MCF 10A (cell line): ENCODE measurements at regions not wholly inside any gene's neighbourhood (a gene's known extent, or its start where the extent isn't known, plus 50 kb on each side); places are given as distances from the start of the nearest gene placed in this dataset.
A peak's percentile ranks its signal among the peaks of the same experiment; 100 is the strongest.

ENCODE experiments used
- BruUV-seq: library from RNA; stranded (reverse); fragments of 400-500 nt; replicated peaks from 2 replicates; lab custom pipeline; 2021; lab: Mats Ljungman, UMichigan
- CTCF ChIA-PET: fragments of 300-600 bp; sonication (Branson Sonifier 250); formaldehyde crosslinking; extraction: SDS; loops from one replicate; lab custom pipeline; 2021; ENCODE audit warnings: antibody characterized with exemption, inconsistent platforms; lab: Yijun Ruan, JAX
- POLR2A ChIA-PET: fragments of 300-600, 350-650 bp; sonication (Branson Sonifier 250); formaldehyde crosslinking; extraction: SDS; loops from one replicate; lab custom pipeline; 2020; ENCODE audit warnings: antibody characterized with exemption, inconsistent platforms; lab: Yijun Ruan, JAX
- DNase-seq: peaks from one replicate; pipeline ENCODE4 v3.0.0-alpha.2; 2018; ENCODE audit not compliant: unreplicated experiment
- H3K27ac Mint-ChIP-seq: one replicate; pipeline ENCODE4 v1.8.0; 2022; ENCODE audit warnings: mild to moderate bottlenecking, low read depth, mixed read lengths; ENCODE audit not compliant: unreplicated experiment
- H3K27me3 Mint-ChIP-seq: one replicate; pipeline ENCODE4 v1.8.0; 2022; ENCODE audit warnings: mixed read lengths; ENCODE audit not compliant: insufficient read depth, unreplicated experiment
- H3K36me3 Mint-ChIP-seq: one replicate; pipeline ENCODE4 v1.8.0; 2022; ENCODE audit warnings: mild to moderate bottlenecking, moderate library complexity, mixed read lengths; ENCODE audit not compliant: insufficient read depth, unreplicated experiment
- H3K4me1 Mint-ChIP-seq: one replicate; pipeline ENCODE4 v1.8.0; 2022; ENCODE audit warnings: mixed read lengths; ENCODE audit not compliant: insufficient read depth, unreplicated experiment
- H3K4me3 Mint-ChIP-seq: one replicate; pipeline ENCODE4 v1.8.0; 2022; ENCODE audit warnings: mild to moderate bottlenecking, moderate library complexity, mixed read lengths; ENCODE audit not compliant: unreplicated experiment
- H3K9me3 Mint-ChIP-seq: one replicate; pipeline ENCODE4 v1.8.0; 2022; ENCODE audit warnings: mixed read lengths; ENCODE audit not compliant: unreplicated experiment
- CTCF ChIP-seq: fragments of 200-600 bp; IDR thresholded peaks from one replicate; pipeline ENCODE4 v1.8.0; 2022; ENCODE audit warnings: antibody characterized with exemption, mild to moderate bottlenecking; ENCODE audit not compliant: unreplicated experiment
- intact Hi-C: fragments of 100-400 bp; cut with micrococcal nuclease; formaldehyde crosslinking; loops from 2 replicates; pipeline ENCODE4 v1.14.1; 2022

GRCh38 chr12:107327651-107328182 lies 234.4 kb upstream of the CRY1 start:
- TF ChIP-seq CTCF = no peak
- Mint-ChIP-seq H3K4me3 (no peak overlapping the region), H3K36me3 (no peaks in the 10 kb centered on the region), H3K27ac (no peak overlapping the region), H3K4me1 (no peaks in the 10 kb centered on the region), H3K9me3 (no peaks in the 10 kb centered on the region), H3K27me3 (no peaks in the 10 kb centered on the region)
- POLR2A ChIA-PET = no interaction called here
- no TSS peak for BruUV-seq
- DNase-seq = no peak
- intact Hi-C loops = no loop called here
- CTCF ChIA-PET = interaction anchor here (1.1 to 1.7 kb wide), 2 partner anchors 9 to 196 kb away, joined by 4 read pairs; no protein-coding TSS in a partner anchor

- intact Hi-C loops = no loop called here
- no TSS peak for BruUV-seq
- CTCF ChIA-PET = interaction anchor here (1.1 to 1.7 kb wide), 2 partner anchors 8 to 196 kb away, joined by 4 read pairs; no protein-coding TSS in a partner anchor
- POLR2A ChIA-PET = interaction anchor here (1.2 kb wide), 1 partner anchor 8 kb away, joined by 3 read pairs; no protein-coding TSS in a partner anchor
- Mint-ChIP-seq H3K36me3 (no peaks in the 10 kb centered on the region), H3K4me3 (no peak overlapping the region), H3K27me3 (no peaks in the 10 kb centered on the region), H3K4me1 (no peaks in the 10 kb centered on the region), H3K27ac (no peak overlapping the region), H3K9me3 (no peaks in the 10 kb centered on the region)
- TF ChIP-seq CTCF = no peak
- DNase-seq = peak; percentile 34
Measured at GRCh38 chr12:107328442-107329133, 235.2 kb upstream of the CRY1 start.

GRCh38 chr12:107329569-107330324 lies 236.4 kb upstream of the CRY1 start:
- peak; percentile 57 for DNase-seq
- intact Hi-C loops = no loop called here

More at GRCh38 chr12:107329569-107330324, 236.4 kb upstream of the CRY1 start:
- Mint-ChIP-seq H3K27me3 (no peaks in the 10 kb centered on the region), H3K4me3 (no peak overlapping the region), H3K9me3 (no peaks in the 10 kb centered on the region), H3K27ac (no peak overlapping the region), H3K36me3 (no peaks in the 10 kb centered on the region), H3K4me1 (no peaks in the 10 kb centered on the region)
- BruUV-seq = no TSS peak
- ChIA-PET POLR2A (interaction anchor here (1.2 kb wide), 1 partner anchor 9 kb away, joined by 3 read pairs; no protein-coding TSS in a partner anchor), CTCF (no interaction called here)
- no peak for TF ChIP-seq CTCF
